Astrocyte (in vitro differentiated cells and primary cell): ENCODE measurements at regions not wholly inside any gene's neighbourhood (a gene's known extent, or its start where the extent isn't known, plus 50 kb on each side); places are given as distances from the start of the nearest gene placed in this dataset.

Experiments
- DNase-seq: peaks from one replicate; pipeline ENCODE4 v3.0.0-alpha.2; 2010; ENCODE audit warnings: low read depth
- FAIRE-seq: peaks from 2 replicates; lab custom pipeline; 2011; peaks lifted over from hg19 to GRCh38; lab: Jason Lieb, UNC
- H2AFZ ChIP-seq: 2 replicates; pipeline ENCODE4 v1.6.0; 2012; ENCODE audit warnings: low read depth, low read length, inconsistent platforms
- H3K27ac ChIP-seq: 2 replicates; pipeline ENCODE4 v1.5.1; 2011; ENCODE audit warnings: low read depth, low read length, inconsistent platforms
- H3K27me3 ChIP-seq: 2 replicates; pipeline ENCODE4 v1.6.0; 2011; ENCODE audit warnings: low read length, inconsistent platforms; ENCODE audit not compliant: insufficient read depth
- H3K36me3 ChIP-seq: 2 replicates; pipeline ENCODE4 v1.5.1; 2011; ENCODE audit warnings: low read length, inconsistent platforms; ENCODE audit not compliant: insufficient read depth
- H3K4me1 ChIP-seq: 2 replicates; pipeline ENCODE4 v1.5.1; 2011; ENCODE audit warnings: low read length, inconsistent platforms; ENCODE audit not compliant: insufficient read depth
- H3K4me2 ChIP-seq: 2 replicates; pipeline ENCODE4 v1.6.0; 2012; ENCODE audit warnings: low read length, inconsistent platforms
- H3K4me3 ChIP-seq: 2 replicates; pipeline ENCODE4 v1.5.1; 2011; ENCODE audit warnings: low read depth, mild to moderate bottlenecking, low read length, inconsistent platforms; ENCODE audit not compliant: insufficient read depth
- H3K79me2 ChIP-seq: 2 replicates; pipeline ENCODE4 v1.6.0; 2012; ENCODE audit warnings: mild to moderate bottlenecking, low read length, inconsistent platforms; ENCODE audit not compliant: insufficient read depth
- H3K9ac ChIP-seq: 2 replicates; pipeline ENCODE4 v1.6.0; 2012; ENCODE audit warnings: mild to moderate bottlenecking, low read length, inconsistent platforms
- H3K9me3 ChIP-seq: 2 replicates; pipeline ENCODE4 v1.5.1; 2012; ENCODE audit warnings: low read depth, mild to moderate bottlenecking, low read length, inconsistent platforms; ENCODE audit not compliant: insufficient read depth
- H4K20me1 ChIP-seq: 2 replicates; pipeline ENCODE4 v1.6.0; 2012; ENCODE audit warnings: low read length, inconsistent platforms; ENCODE audit not compliant: insufficient read depth
- H3K27ac Mint-ChIP-seq: one replicate; pipeline ENCODE4 v1.8.0; 2021; ENCODE audit warnings: mild to moderate bottlenecking, mixed read lengths; ENCODE audit not compliant: unreplicated experiment
- H3K27me3 Mint-ChIP-seq: one replicate; pipeline ENCODE4 v1.8.0; 2021; ENCODE audit warnings: low read depth, mixed read lengths; ENCODE audit not compliant: unreplicated experiment
- H3K36me3 Mint-ChIP-seq: one replicate; pipeline ENCODE4 v1.8.0; 2021; ENCODE audit warnings: low read depth, mixed read lengths; ENCODE audit not compliant: unreplicated experiment
- H3K4me1 Mint-ChIP-seq: one replicate; pipeline ENCODE4 v1.8.0; 2021; ENCODE audit warnings: low read depth, mixed read lengths; ENCODE audit not compliant: unreplicated experiment
- H3K4me3 Mint-ChIP-seq: one replicate; pipeline ENCODE4 v1.8.0; 2021; ENCODE audit warnings: mild to moderate bottlenecking, moderate library complexity, mixed read lengths; ENCODE audit not compliant: unreplicated experiment
- H3K9me3 Mint-ChIP-seq: one replicate; pipeline ENCODE4 v1.8.0; 2021; ENCODE audit warnings: mild to moderate bottlenecking, mixed read lengths; ENCODE audit not compliant: unreplicated experiment
- EZH2 ChIP-seq: IDR thresholded peaks from 2 replicates; pipeline ENCODE4 v1.6.1; 2012; ENCODE audit warnings: mild to moderate bottlenecking, low read length, inconsistent platforms; ENCODE audit not compliant: insufficient read depth
- TF ChIP-seq, protein P1 (sequence below): IDR thresholded peaks from 2 replicates; pipeline ENCODE4 v1.5.1; 2011; ENCODE audit warnings: low read depth, mild to moderate bottlenecking, inconsistent platforms, low read length, moderate library complexity; ENCODE audit not compliant: insufficient read depth

GRCh38 chr2:105645031-105645937 lies 99.4 kb upstream of the NCK2 start:
- Histone ChIP-seq H3K9ac (no peak overlapping the region), H3K36me3 (no peaks in the 10 kb centered on the region), H3K4me2 (no peak overlapping the region), H3K4me1 (peaks cover 7% of the 10 kb centered on the region), H4K20me1 (no peaks in the 10 kb centered on the region), H3K4me3 (no peak overlapping the region), H3K79me2 (no peaks in the 10 kb centered on the region), H3K27ac (no peak overlapping the region), H3K9me3 (no peaks in the 10 kb centered on the region), H2AFZ (no peak overlapping the region), H3K27me3 (peaks cover 26% of the 10 kb centered on the region)
- no peaks in the 10 kb centered on the region for H3K36me3 Mint-ChIP-seq
- peaks cover 26% of the 10 kb centered on the region for H3K27me3 Mint-ChIP-seq
- no peak for TF ChIP-seq EZH2
- TF ChIP-seq, protein P1, sequence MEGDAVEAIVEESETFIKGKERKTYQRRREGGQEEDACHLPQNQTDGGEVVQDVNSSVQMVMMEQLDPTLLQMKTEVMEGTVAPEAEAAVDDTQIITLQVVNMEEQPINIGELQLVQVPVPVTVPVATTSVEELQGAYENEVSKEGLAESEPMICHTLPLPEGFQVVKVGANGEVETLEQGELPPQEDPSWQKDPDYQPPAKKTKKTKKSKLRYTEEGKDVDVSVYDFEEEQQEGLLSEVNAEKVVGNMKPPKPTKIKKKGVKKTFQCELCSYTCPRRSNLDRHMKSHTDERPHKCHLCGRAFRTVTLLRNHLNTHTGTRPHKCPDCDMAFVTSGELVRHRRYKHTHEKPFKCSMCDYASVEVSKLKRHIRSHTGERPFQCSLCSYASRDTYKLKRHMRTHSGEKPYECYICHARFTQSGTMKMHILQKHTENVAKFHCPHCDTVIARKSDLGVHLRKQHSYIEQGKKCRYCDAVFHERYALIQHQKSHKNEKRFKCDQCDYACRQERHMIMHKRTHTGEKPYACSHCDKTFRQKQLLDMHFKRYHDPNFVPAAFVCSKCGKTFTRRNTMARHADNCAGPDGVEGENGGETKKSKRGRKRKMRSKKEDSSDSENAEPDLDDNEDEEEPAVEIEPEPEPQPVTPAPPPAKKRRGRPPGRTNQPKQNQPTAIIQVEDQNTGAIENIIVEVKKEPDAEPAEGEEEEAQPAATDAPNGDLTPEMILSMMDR, result no peak
- peaks cover 1% of the 10 kb centered on the region for H3K9me3 Mint-ChIP-seq
- H3K27ac Mint-ChIP-seq, result no peak overlapping the region
- peaks cover 7% of the 10 kb centered on the region for H3K4me1 Mint-ChIP-seq
- no peak overlapping the region for H3K4me3 Mint-ChIP-seq
- FAIRE-seq (no peak), DNase-seq (no peak)

GRCh38 chr2:105644174-105644980 lies 100.3 kb upstream of the NCK2 start:
- Histone ChIP-seq H3K4me2 (peak overlapping the region; percentile 51), H3K36me3 (no peaks in the 10 kb centered on the region), H3K9ac (no peak overlapping the region), H3K79me2 (no peaks in the 10 kb centered on the region), H3K27me3 (peaks cover 27% of the 10 kb centered on the region), H3K9me3 (no peaks in the 10 kb centered on the region), H2AFZ (peak overlapping the region; percentile 3), H3K4me3 (no peak overlapping the region), H3K27ac (no peak overlapping the region), H3K4me1 (peaks cover 7% of the 10 kb centered on the region), H4K20me1 (no peaks in the 10 kb centered on the region)
- no peak overlapping the region for H3K27ac Mint-ChIP-seq
- H3K9me3 Mint-ChIP-seq, result peaks cover 1% of the 10 kb centered on the region
- TF ChIP-seq EZH2, result no peak
- TF ChIP-seq, protein P1, result no peak
- peaks cover 26% of the 10 kb centered on the region for H3K27me3 Mint-ChIP-seq
- peaks cover 7% of the 10 kb centered on the region for H3K4me1 Mint-ChIP-seq
- FAIRE-seq (no peak), DNase-seq (peak; percentile 14)
- H3K4me3 Mint-ChIP-seq, result no peak overlapping the region
- no peaks in the 10 kb centered on the region for H3K36me3 Mint-ChIP-seq
